ENCODE measurements at regions not wholly inside any gene's neighbourhood (a gene's known extent, or its start where the extent isn't known, plus 50 kb on each side); places are given as distances from the start of the nearest gene placed in this dataset.

DNA sequence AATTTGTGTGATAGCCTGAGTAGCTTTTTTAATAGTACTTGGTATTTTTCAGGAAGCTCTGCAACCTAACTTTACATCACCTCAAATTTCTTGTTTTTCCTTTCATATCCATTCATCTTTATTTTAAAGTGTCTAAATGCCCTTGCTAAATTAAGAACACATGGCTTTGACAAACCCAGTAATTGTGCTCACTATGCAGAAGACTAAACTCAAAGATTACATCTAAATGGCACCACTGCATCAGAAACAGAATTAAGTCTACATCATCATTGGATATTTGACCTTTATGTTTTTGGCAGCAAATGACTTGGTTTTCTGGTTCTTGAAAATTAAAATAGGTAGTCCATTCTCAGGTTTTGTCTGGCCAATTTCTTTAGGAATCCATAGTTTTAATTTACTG, 69.6 kb upstream of the HDGFL1 start:
- H3K4me1 Mint-ChIP-seq, result no peaks in the 10 kb centered on the region
- CTCF ChIA-PET, result no interaction called here
- no peaks in the 10 kb centered on the region for H3K9me3 Mint-ChIP-seq
- ATAC-seq (no peak), DNase-seq (ENCODE audit: low spot score) (no peak)
- POLR2A ChIA-PET, result no interaction called here
- no peaks in the 10 kb centered on the region for H3K27me3 Mint-ChIP-seq (ENCODE audit: low read depth)
- H3K36me3 Mint-ChIP-seq, result no peaks in the 10 kb centered on the region
- no peak overlapping the region for H3K27ac Mint-ChIP-seq
- no peak for TF ChIP-seq PRDM15 (CRISPR knock-in tag; IDR thresholded peaks at IDR 0.05)
- TF ChIP-seq SMAD3 (CRISPR knock-in tag; IDR thresholded peaks at IDR 0.05; ENCODE audit: borderline replicate concordance), result no peak
- no peak for TF ChIP-seq GRHL2 (CRISPR knock-in tag; IDR thresholded peaks at IDR 0.05; ENCODE audit: insufficient replicate concordance, severe bottlenecking)
- no peak for TF ChIP-seq ZNF396 (CRISPR knock-in tag; IDR thresholded peaks at IDR 0.05; ENCODE audit: borderline replicate concordance)
- no peak for TF ChIP-seq JAZF1 (CRISPR knock-in tag; IDR thresholded peaks at IDR 0.05)
- no peak for TF ChIP-seq AFF4 (CRISPR knock-in tag; IDR thresholded peaks at IDR 0.05; ENCODE audit: borderline replicate concordance)
- TF ChIP-seq ZMAT4 (CRISPR knock-in tag; IDR thresholded peaks at IDR 0.05), result no peak
- H3K4me3 Mint-ChIP-seq, result no peak overlapping the region

DNA sequence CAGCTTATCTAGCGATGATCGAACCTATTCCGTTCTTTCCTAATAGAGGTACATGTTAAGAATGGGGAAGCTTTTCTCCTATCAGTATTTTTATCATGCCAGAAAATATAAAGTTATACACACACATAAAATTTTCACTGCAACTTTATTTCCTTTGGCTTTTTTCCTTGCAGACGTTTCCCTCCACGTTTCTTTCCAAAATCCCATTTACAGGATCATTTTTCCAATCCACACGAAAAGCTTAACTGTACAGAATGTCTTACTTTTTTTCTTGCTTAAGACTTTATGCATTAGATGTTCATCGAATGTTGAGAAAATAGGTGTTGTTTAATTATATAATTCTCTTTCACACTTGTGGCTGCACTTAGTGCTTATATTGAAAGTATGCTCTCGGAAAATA, 62.9 kb upstream of the HDGFL1 start:
- POLR2A ChIA-PET, result no interaction called here
- Mint-ChIP-seq H3K36me3 (no peaks in the 10 kb centered on the region), H3K27me3 (ENCODE audit: low read depth) (no peaks in the 10 kb centered on the region), H3K27ac (no peak overlapping the region), H3K9me3 (no peaks in the 10 kb centered on the region), H3K4me1 (no peaks in the 10 kb centered on the region), H3K4me3 (no peak overlapping the region)
- no peak for DNase-seq (ENCODE audit: low spot score)
- CTCF ChIA-PET, result no interaction called here
- no peak for ATAC-seq
- TF ChIP-seq TEAD4 (CRISPR knock-in tag; IDR thresholded peaks at IDR 0.05) (no peak), USF2 (CRISPR knock-in tag; IDR thresholded peaks at IDR 0.05) (no peak), ZBTB21 (CRISPR knock-in tag; IDR thresholded peaks at IDR 0.05; ENCODE audit: borderline replicate concordance) (no peak), AFF4 (CRISPR knock-in tag; IDR thresholded peaks at IDR 0.05; ENCODE audit: borderline replicate concordance) (no peak), ATF2 (CRISPR knock-in tag; IDR thresholded peaks at IDR 0.05; ENCODE audit: borderline replicate concordance, low read depth) (no peak), TEAD1 (CRISPR knock-in tag; IDR thresholded peaks at IDR 0.05) (no peak), TP53 (CRISPR knock-in tag; IDR thresholded peaks at IDR 0.05) (no peak), ZNF396 (CRISPR knock-in tag; IDR thresholded peaks at IDR 0.05; ENCODE audit: borderline replicate concordance) (no peak), MLX (CRISPR knock-in tag; IDR thresholded peaks at IDR 0.05) (no peak), HMGA2 (CRISPR knock-in tag; IDR thresholded peaks at IDR 0.05) (no peak), ZNF416 (CRISPR knock-in tag; IDR thresholded peaks at IDR 0.05) (no peak), JUN (CRISPR knock-in tag; IDR thresholded peaks at IDR 0.05) (no peak), GABPB1 (CRISPR knock-in tag; IDR thresholded peaks at IDR 0.05) (no peak)
- TF ChIP-seq, protein P1, sequence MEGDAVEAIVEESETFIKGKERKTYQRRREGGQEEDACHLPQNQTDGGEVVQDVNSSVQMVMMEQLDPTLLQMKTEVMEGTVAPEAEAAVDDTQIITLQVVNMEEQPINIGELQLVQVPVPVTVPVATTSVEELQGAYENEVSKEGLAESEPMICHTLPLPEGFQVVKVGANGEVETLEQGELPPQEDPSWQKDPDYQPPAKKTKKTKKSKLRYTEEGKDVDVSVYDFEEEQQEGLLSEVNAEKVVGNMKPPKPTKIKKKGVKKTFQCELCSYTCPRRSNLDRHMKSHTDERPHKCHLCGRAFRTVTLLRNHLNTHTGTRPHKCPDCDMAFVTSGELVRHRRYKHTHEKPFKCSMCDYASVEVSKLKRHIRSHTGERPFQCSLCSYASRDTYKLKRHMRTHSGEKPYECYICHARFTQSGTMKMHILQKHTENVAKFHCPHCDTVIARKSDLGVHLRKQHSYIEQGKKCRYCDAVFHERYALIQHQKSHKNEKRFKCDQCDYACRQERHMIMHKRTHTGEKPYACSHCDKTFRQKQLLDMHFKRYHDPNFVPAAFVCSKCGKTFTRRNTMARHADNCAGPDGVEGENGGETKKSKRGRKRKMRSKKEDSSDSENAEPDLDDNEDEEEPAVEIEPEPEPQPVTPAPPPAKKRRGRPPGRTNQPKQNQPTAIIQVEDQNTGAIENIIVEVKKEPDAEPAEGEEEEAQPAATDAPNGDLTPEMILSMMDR (IDR thresholded peaks at IDR 0.05), result no peak
